Hepatocyte (in vitro differentiated cells): ENCODE measurements at regions not wholly inside any gene's neighbourhood (a gene's known extent, or its start where the extent isn't known, plus 50 kb on each side); places are given as distances from the start of the nearest gene placed in this dataset.

Experiments
- DNase-seq: peaks from one replicate; pipeline ENCODE4 v3.0.0-alpha.2; 2016; ENCODE audit warnings: low spot score
- H2AFZ ChIP-seq: fragments of 200-600 bp; sonication (generic); 2 replicates; pipeline ENCODE4 v1.6.0; 2016; ENCODE audit warnings: antibody characterized with exemption, mild to moderate bottlenecking
- H3K27ac ChIP-seq: fragments of 200-600 bp; sonication (generic); 2 replicates; pipeline ENCODE4 v1.5.1; 2016; ENCODE audit warnings: mild to moderate bottlenecking
- H3K27me3 ChIP-seq: fragments of 200-600 bp; sonication (generic); 2 replicates; pipeline ENCODE4 v1.6.1; 2016
- H3K36me3 ChIP-seq: fragments of 200-600 bp; sonication (generic); replicated peaks from 2 replicates; pipeline ENCODE4 v1.5.1; 2016; ENCODE audit warnings: low read depth; ENCODE audit not compliant: insufficient read depth
- H3K4me1 ChIP-seq: fragments of 200-600 bp; sonication (generic); 2 replicates; pipeline ENCODE4 v1.5.1; 2016; ENCODE audit warnings: mild to moderate bottlenecking, moderate library complexity; ENCODE audit not compliant: insufficient read depth
- H3K4me2 ChIP-seq: fragments of 200-600 bp; sonication (generic); 2 replicates; pipeline ENCODE4 v1.6.0; 2016
- H3K4me3 ChIP-seq: fragments of 200-600 bp; sonication (generic); 2 replicates; pipeline ENCODE4 v1.5.1; 2016; ENCODE audit warnings: mild to moderate bottlenecking
- H3K79me2 ChIP-seq: fragments of 200-600 bp; sonication (generic); 2 replicates; pipeline ENCODE4 v1.6.0; 2017; ENCODE audit warnings: mild to moderate bottlenecking
- H3K9me2 ChIP-seq: fragments of 200-600 bp; sonication (generic); replicated peaks from 2 replicates; pipeline ENCODE4 v1.6.0; 2017; ENCODE audit warnings: mild to moderate bottlenecking; ENCODE audit not compliant: insufficient read depth
- H3K9me3 ChIP-seq: fragments of 200-600 bp; sonication (generic); 2 replicates; pipeline ENCODE4 v1.5.1; 2016; ENCODE audit warnings: low read depth, mild to moderate bottlenecking
- H4K20me1 ChIP-seq: fragments of 200-600 bp; sonication (generic); 2 replicates; pipeline ENCODE4 v1.6.0; 2016; ENCODE audit warnings: mild to moderate bottlenecking; ENCODE audit not compliant: insufficient read depth, poor library complexity, severe bottlenecking
- EZH2 ChIP-seq: fragments of 200-600 bp; sonication (generic); IDR thresholded peaks from 2 replicates; pipeline ENCODE4 v1.6.1; 2016; ENCODE audit warnings: antibody characterized with exemption, mild to moderate bottlenecking, borderline replicate concordance
- EZH2phosphoT487 ChIP-seq: fragments of 200-600 bp; sonication (generic); IDR thresholded peaks from one replicate; pipeline ENCODE4 v1.6.1; 2018; ENCODE audit warnings: antibody characterized with exemption, mild to moderate bottlenecking, low read depth, moderate library complexity; ENCODE audit not compliant: unreplicated experiment, severe bottlenecking
- WGBS: methylation state at CpG from one replicate; pipeline ENCODE4 v1.1.6; 2016; ENCODE audit warnings: low lambda C conversion rate; ENCODE audit errors: missing lambda C conversion rate; 5-methylcytosine and 5-hydroxymethylcytosine counted together
- TF ChIP-seq, protein P1 (sequence below): fragments of 200-600 bp; sonication (generic); IDR thresholded peaks from 2 replicates; pipeline ENCODE4 v1.5.1; 2016; ENCODE audit warnings: antibody characterized with exemption, mild to moderate bottlenecking; ENCODE audit not compliant: poor library complexity

DNA sequence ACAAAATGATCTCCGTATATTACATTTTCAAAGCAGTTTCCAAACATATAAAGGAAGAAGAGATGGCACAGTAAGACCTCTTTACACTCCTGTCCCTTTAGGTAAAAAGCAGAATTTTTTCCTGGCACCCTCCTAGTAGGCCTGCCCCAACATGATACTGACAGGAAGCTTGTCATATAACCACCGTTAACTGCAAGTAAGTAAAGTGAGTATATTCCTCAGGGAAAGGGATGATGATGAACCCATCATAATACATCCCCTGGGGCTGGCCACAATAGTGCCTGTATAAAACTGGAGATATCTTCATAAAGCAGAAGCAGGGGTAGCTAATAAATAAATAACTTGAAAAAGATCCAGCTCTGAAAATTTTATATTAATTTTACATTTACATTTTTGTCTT, 893.0 kb downstream of the DIPK2A start:
- no peaks in the 10 kb centered on the region for H3K79me2 ChIP-seq
- H2AFZ ChIP-seq = no peak overlapping the region
- H4K20me1 ChIP-seq = no peaks in the 10 kb centered on the region
- H3K4me1 ChIP-seq = no peaks in the 10 kb centered on the region
- WGBS = 67% methylated on average over 2 of the region's 2 CpGs
- H3K27me3 ChIP-seq = no peaks in the 10 kb centered on the region
- no peak overlapping the region for H3K4me3 ChIP-seq
- no peak overlapping the region for H3K27ac ChIP-seq
- H3K9me2 ChIP-seq = no peaks in the 10 kb centered on the region
- H3K36me3 ChIP-seq = no peaks in the 10 kb centered on the region
- no peak for TF ChIP-seq EZH2
- TF ChIP-seq EZH2phosphoT487 = no peak
- TF ChIP-seq, protein P1, sequence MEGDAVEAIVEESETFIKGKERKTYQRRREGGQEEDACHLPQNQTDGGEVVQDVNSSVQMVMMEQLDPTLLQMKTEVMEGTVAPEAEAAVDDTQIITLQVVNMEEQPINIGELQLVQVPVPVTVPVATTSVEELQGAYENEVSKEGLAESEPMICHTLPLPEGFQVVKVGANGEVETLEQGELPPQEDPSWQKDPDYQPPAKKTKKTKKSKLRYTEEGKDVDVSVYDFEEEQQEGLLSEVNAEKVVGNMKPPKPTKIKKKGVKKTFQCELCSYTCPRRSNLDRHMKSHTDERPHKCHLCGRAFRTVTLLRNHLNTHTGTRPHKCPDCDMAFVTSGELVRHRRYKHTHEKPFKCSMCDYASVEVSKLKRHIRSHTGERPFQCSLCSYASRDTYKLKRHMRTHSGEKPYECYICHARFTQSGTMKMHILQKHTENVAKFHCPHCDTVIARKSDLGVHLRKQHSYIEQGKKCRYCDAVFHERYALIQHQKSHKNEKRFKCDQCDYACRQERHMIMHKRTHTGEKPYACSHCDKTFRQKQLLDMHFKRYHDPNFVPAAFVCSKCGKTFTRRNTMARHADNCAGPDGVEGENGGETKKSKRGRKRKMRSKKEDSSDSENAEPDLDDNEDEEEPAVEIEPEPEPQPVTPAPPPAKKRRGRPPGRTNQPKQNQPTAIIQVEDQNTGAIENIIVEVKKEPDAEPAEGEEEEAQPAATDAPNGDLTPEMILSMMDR = no peak
- H3K9me3 ChIP-seq = no peaks in the 10 kb centered on the region
- no peak for DNase-seq
- H3K4me2 ChIP-seq = no peak overlapping the region

DNA sequence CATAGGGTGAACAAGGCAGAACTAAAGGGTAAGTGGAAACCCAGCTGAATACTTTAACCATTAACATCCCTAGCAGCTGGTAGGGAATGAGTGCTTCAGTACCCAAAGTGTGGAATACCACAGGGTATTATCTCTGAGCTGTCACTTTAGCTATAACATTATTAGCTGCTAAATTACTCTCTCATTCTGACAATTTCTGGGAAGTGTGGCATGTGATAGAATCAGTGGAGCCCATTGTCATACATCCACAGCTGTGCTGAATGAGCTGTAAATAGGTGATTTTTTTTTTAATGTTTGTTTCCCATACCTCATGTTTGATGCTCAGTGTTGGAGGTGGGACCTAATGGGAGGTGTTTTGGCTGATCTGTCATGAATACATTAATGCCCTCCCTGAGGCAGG, 894.3 kb downstream of the DIPK2A start:
- Histone ChIP-seq H4K20me1 (no peaks in the 10 kb centered on the region), H3K9me3 (no peaks in the 10 kb centered on the region), H3K4me1 (no peaks in the 10 kb centered on the region), H3K4me3 (no peak overlapping the region), H3K27ac (no peak overlapping the region), H3K4me2 (no peak overlapping the region), H3K27me3 (no peaks in the 10 kb centered on the region), H3K36me3 (no peaks in the 10 kb centered on the region), H3K79me2 (no peaks in the 10 kb centered on the region), H3K9me2 (no peaks in the 10 kb centered on the region), H2AFZ (no peak overlapping the region)
- TF ChIP-seq, protein P1 = no peak
- no peak for TF ChIP-seq EZH2
- TF ChIP-seq EZH2phosphoT487 = no peak
- DNase-seq = no peak

DNA sequence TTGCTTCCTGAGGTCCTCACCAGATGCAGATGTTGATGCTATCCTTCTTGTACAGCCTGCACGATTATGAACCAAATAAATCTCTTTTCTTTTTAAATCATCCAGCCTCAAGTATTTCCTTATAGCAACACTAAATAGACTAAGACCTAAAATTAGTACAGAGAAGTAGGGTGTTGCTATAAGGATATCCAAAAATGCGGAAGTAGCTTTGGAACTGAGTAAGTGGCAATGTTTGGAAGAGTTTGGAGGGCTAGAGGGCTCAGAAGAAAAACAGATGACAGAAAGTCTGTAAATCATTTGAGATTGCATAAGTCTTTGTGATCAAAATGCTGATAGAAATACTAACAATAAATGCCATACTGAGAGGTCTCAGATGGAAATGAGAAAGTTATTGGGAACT, 894.9 kb downstream of the DIPK2A start:
- no peaks in the 10 kb centered on the region for H3K9me3 ChIP-seq
- H3K27ac ChIP-seq = no peak overlapping the region
- TF ChIP-seq EZH2 (no peak), EZH2phosphoT487 (no peak)
- TF ChIP-seq, protein P1 = no peak
- H3K4me1 ChIP-seq = no peaks in the 10 kb centered on the region
- no peaks in the 10 kb centered on the region for H3K9me2 ChIP-seq
- no peaks in the 10 kb centered on the region for H4K20me1 ChIP-seq
- no peaks in the 10 kb centered on the region for H3K36me3 ChIP-seq
- H3K79me2 ChIP-seq = no peaks in the 10 kb centered on the region
- no peak overlapping the region for H2AFZ ChIP-seq
- no peak overlapping the region for H3K4me2 ChIP-seq
- H3K4me3 ChIP-seq = no peak overlapping the region
- no peak for DNase-seq
- WGBS = 75% methylated on average over 2 of the region's 2 CpGs
- no peaks in the 10 kb centered on the region for H3K27me3 ChIP-seq

DNA sequence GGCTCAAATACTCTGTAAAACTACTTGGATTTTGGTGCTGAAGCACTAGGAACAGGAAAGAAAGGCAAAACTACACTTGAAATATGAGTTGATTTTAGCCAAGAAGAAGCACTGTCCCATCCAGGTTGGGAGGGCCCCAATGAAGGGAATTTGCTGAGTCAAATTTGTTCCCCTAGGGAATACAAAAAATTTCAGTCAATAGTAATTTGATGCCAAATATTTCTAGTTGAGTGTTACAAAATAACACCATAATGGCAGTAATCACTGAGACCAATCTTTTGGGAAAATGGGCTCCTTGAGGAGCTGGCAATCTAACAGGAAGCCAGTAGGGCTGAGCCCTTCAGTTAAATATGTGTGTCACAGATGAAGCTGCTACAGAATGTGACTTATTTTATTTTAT, 896.9 kb downstream of the DIPK2A start:
- H3K36me3 ChIP-seq = no peaks in the 10 kb centered on the region
- no peaks in the 10 kb centered on the region for H3K9me3 ChIP-seq
- H3K79me2 ChIP-seq = no peaks in the 10 kb centered on the region
- H4K20me1 ChIP-seq = no peaks in the 10 kb centered on the region
- DNase-seq = no peak
- H2AFZ ChIP-seq = no peak overlapping the region
- H3K27ac ChIP-seq = no peak overlapping the region
- H3K4me3 ChIP-seq = no peak overlapping the region
- no peaks in the 10 kb centered on the region for H3K9me2 ChIP-seq
- H3K4me1 ChIP-seq = no peaks in the 10 kb centered on the region
- H3K27me3 ChIP-seq = no peaks in the 10 kb centered on the region
- H3K4me2 ChIP-seq = no peak overlapping the region
- TF ChIP-seq, protein P1 = no peak
- no peak for TF ChIP-seq EZH2
- TF ChIP-seq EZH2phosphoT487 = no peak
